ENCODE measurements at regions not wholly inside any gene's neighbourhood (a gene's known extent, or its start where the extent isn't known, plus 50 kb on each side); places are given as distances from the start of the nearest gene placed in this dataset.

DNA sequence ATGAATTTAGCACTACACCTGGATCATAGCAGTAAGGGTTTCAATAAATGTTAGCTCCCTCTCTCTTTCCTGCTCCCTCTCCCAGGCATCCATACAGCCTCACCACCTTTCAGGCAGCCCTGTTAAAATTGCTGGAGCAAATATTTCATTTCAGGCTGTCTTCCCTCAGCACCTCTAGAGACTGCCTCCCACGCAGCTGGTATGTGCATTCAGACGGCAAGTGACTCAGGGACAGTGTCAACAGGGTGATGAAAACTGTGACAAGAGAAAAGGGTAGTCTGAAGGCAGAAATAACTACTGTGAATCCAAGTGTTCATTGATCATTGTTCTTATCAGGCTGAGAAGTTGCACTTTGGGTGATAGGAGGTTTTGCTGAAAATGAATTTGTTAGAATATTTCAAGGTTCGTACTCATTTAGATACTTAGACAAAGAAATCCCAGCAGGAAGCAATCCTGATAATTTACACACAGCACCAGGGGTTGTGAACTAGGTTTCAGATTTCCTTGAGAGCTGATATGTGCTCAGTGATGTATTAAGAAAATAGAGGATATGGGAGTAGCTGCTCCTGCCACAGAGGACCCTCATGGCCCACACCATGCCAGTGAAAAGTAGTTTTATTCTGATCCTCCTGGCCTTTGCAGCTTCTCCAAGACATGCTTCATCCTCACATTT is 424.2 kb downstream of the FGF13 start:
- TF ChIP-seq EZH2phosphoT487 (conservative IDR thresholded peaks at IDR 0.05; ENCODE audit: low read length): no peak
- TF ChIP-seq, protein P1, sequence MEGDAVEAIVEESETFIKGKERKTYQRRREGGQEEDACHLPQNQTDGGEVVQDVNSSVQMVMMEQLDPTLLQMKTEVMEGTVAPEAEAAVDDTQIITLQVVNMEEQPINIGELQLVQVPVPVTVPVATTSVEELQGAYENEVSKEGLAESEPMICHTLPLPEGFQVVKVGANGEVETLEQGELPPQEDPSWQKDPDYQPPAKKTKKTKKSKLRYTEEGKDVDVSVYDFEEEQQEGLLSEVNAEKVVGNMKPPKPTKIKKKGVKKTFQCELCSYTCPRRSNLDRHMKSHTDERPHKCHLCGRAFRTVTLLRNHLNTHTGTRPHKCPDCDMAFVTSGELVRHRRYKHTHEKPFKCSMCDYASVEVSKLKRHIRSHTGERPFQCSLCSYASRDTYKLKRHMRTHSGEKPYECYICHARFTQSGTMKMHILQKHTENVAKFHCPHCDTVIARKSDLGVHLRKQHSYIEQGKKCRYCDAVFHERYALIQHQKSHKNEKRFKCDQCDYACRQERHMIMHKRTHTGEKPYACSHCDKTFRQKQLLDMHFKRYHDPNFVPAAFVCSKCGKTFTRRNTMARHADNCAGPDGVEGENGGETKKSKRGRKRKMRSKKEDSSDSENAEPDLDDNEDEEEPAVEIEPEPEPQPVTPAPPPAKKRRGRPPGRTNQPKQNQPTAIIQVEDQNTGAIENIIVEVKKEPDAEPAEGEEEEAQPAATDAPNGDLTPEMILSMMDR (IDR thresholded peaks at IDR 0.05; ENCODE audit: insufficient read depth, low read length, poor library complexity, severe bottlenecking): no peak
